ENCODE measurements at regions not wholly inside any gene's neighbourhood (a gene's known extent, or its start where the extent isn't known, plus 50 kb on each side); places are given as distances from the start of the nearest gene placed in this dataset.

- Histone ChIP-seq H3K27ac (no peak overlapping the region), H3K9ac (no peak overlapping the region), H3K4me3 (no peak overlapping the region), H3K4me2 (no peak overlapping the region), H3K9me3 (no peaks in the 10 kb centered on the region), H3K4me1 (no peaks in the 10 kb centered on the region), H4K20me1 (no peaks in the 10 kb centered on the region), H3K27me3 (no peaks in the 10 kb centered on the region), H3K36me3 (peaks cover 39% of the 10 kb centered on the region)
- TF ChIP-seq Cebpa-rat (IDR thresholded peaks at IDR 0.05) = no peak
These were observed 115.3 kb downstream of the LTN1 start for GRCh38 chr21:28877318-28877884.

GRCh38 chr21:28875078-28875477, 117.6 kb downstream of the LTN1 start:
- Histone ChIP-seq H3K4me2 (no peak overlapping the region), H3K36me3 (peaks cover 37% of the 10 kb centered on the region), H3K27me3 (no peaks in the 10 kb centered on the region), H3K4me1 (no peaks in the 10 kb centered on the region), H3K9ac (no peak overlapping the region), H3K27ac (no peak overlapping the region), H3K9me3 (no peaks in the 10 kb centered on the region), H3K4me3 (no peak overlapping the region), H4K20me1 (no peaks in the 10 kb centered on the region)
- TF ChIP-seq Cebpa-rat (IDR thresholded peaks at IDR 0.05) = no peak

- TF ChIP-seq Cebpa-rat (IDR thresholded peaks at IDR 0.05) = no peak
- Histone ChIP-seq H3K36me3 (peaks cover 37% of the 10 kb centered on the region), H3K4me2 (no peak overlapping the region), H3K4me3 (no peak overlapping the region), H3K27me3 (no peaks in the 10 kb centered on the region), H4K20me1 (no peaks in the 10 kb centered on the region), H3K27ac (no peak overlapping the region), H3K9me3 (no peaks in the 10 kb centered on the region), H3K4me1 (no peaks in the 10 kb centered on the region), H3K9ac (no peak overlapping the region)
These were observed 120.5 kb downstream of the LTN1 start for GRCh38 chr21:28872218-28872617.

GRCh38 chr21:28871388-28872010, 121.2 kb downstream of the LTN1 start:
- Histone ChIP-seq H3K4me2 (no peak overlapping the region), H3K9me3 (no peaks in the 10 kb centered on the region), H3K36me3 (peaks cover 37% of the 10 kb centered on the region), H3K27ac (no peak overlapping the region), H3K27me3 (no peaks in the 10 kb centered on the region), H4K20me1 (no peaks in the 10 kb centered on the region), H3K4me3 (no peak overlapping the region), H3K4me1 (no peaks in the 10 kb centered on the region), H3K9ac (no peak overlapping the region)
- TF ChIP-seq Cebpa-rat (IDR thresholded peaks at IDR 0.05) = no peak

DNA sequence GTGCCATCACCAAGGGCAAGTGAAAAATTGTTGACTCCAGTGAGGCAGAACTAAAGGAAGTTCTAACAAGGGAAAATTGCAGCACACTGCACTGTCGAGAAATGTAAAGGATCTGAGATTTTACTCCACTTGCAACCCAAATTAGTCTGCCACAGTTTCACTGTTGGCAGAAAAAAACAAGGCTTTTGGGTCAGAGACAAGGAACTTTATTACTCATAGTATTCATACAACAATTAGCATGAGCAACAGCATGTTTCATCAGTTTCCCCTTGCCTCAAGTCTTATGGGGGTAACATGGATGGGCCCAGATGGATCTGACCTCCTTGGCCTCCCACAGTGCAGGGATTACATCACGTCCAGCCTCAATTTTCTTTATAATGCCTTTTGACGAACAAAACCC, 125.3 kb downstream of the LTN1 start:
- H3K27me3 ChIP-seq = no peaks in the 10 kb centered on the region
- no peak overlapping the region for H3K27ac ChIP-seq
- TF ChIP-seq Cebpa-rat (IDR thresholded peaks at IDR 0.05) = no peak

GRCh38 chr21:28865488-28866186, 127.0 kb downstream of the LTN1 start:
- Histone ChIP-seq H3K4me2 (no peak overlapping the region), H3K9ac (no peak overlapping the region), H3K27me3 (no peaks in the 10 kb centered on the region), H3K36me3 (no peaks in the 10 kb centered on the region), H3K27ac (no peak overlapping the region), H4K20me1 (no peaks in the 10 kb centered on the region), H3K4me3 (no peak overlapping the region), H3K9me3 (no peaks in the 10 kb centered on the region), H3K4me1 (no peaks in the 10 kb centered on the region)
- no peak for TF ChIP-seq Cebpa-rat (IDR thresholded peaks at IDR 0.05)

More for the DNA sequence above, 125.3 kb downstream of the LTN1 start:
- H3K4me1 ChIP-seq = no peaks in the 10 kb centered on the region
- no peak overlapping the region for H3K4me3 ChIP-seq
- peaks cover 9% of the 10 kb centered on the region for H3K36me3 ChIP-seq
- H4K20me1 ChIP-seq = no peaks in the 10 kb centered on the region
- H3K4me2 ChIP-seq = no peak overlapping the region
- H3K9me3 ChIP-seq = no peaks in the 10 kb centered on the region
- no peak overlapping the region for H3K9ac ChIP-seq

- no peaks in the 10 kb centered on the region for H4K20me1 ChIP-seq
- no peak overlapping the region for H3K4me3 ChIP-seq
- no peaks in the 10 kb centered on the region for H3K27me3 ChIP-seq
- no peaks in the 10 kb centered on the region for H3K4me1 ChIP-seq
- no peaks in the 10 kb centered on the region for H3K9me3 ChIP-seq
- H3K4me2 ChIP-seq = no peak overlapping the region
- no peaks in the 10 kb centered on the region for H3K36me3 ChIP-seq
- no peak for TF ChIP-seq Cebpa-rat (IDR thresholded peaks at IDR 0.05)
- H3K27ac ChIP-seq = no peak overlapping the region
- H3K9ac ChIP-seq = no peak overlapping the region
These were observed 134.3 kb downstream of the LTN1 start for GRCh38 chr21:28858424-28858823.

DNA sequence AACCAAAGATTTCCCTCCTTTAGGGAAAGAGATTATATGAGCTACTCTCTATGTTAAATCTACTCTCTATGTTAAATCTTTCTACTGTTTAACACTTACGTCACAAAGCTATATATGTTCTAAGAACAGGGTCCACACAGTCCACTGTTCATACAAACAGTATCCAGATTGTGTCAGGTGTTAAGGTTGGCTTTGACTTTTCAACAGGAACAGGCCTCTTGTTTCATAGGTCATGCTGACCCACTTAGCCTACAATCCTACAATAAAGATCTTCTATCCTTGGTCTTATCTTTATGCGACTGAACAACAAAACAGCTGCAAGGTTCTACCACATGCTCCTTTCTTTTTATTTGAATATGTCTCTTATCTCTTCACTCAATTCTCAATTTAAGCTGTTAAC, 134.9 kb downstream of the LTN1 start:
- no peak overlapping the region for H3K4me3 ChIP-seq
- no peak for TF ChIP-seq Cebpa-rat (IDR thresholded peaks at IDR 0.05)
- H3K36me3 ChIP-seq = no peaks in the 10 kb centered on the region
- H3K9ac ChIP-seq = no peak overlapping the region
- H3K27ac ChIP-seq = no peak overlapping the region
- no peak overlapping the region for H3K4me2 ChIP-seq
- H4K20me1 ChIP-seq = no peaks in the 10 kb centered on the region
- no peaks in the 10 kb centered on the region for H3K9me3 ChIP-seq
- no peaks in the 10 kb centered on the region for H3K4me1 ChIP-seq
- H3K27me3 ChIP-seq = no peaks in the 10 kb centered on the region

GRCh38 chr21:28856588-28857250, 136.0 kb downstream of the LTN1 start:
- Histone ChIP-seq H3K4me2 (no peak overlapping the region), H4K20me1 (no peaks in the 10 kb centered on the region), H3K36me3 (no peaks in the 10 kb centered on the region), H3K27me3 (no peaks in the 10 kb centered on the region), H3K27ac (no peak overlapping the region), H3K9ac (no peak overlapping the region), H3K4me1 (no peaks in the 10 kb centered on the region), H3K9me3 (no peaks in the 10 kb centered on the region), H3K4me3 (no peak overlapping the region)
- TF ChIP-seq Cebpa-rat (IDR thresholded peaks at IDR 0.05) = no peak

GRCh38 chr21:28852706-28853105, 140.0 kb downstream of the LTN1 start:
- Histone ChIP-seq H3K9ac (no peak overlapping the region), H3K9me3 (no peaks in the 10 kb centered on the region), H3K4me2 (no peak overlapping the region), H3K4me3 (no peak overlapping the region), H3K27ac (no peak overlapping the region), H3K27me3 (no peaks in the 10 kb centered on the region), H3K36me3 (no peaks in the 10 kb centered on the region), H4K20me1 (no peaks in the 10 kb centered on the region), H3K4me1 (no peaks in the 10 kb centered on the region)
- TF ChIP-seq Cebpa-rat (IDR thresholded peaks at IDR 0.05) = no peak

Measured in BLaER1 (cell line).